Neuronal stem cell (in vitro differentiated cells): ENCODE measurements at regions not wholly inside any gene's neighbourhood (a gene's known extent, or its start where the extent isn't known, plus 50 kb on each side); places are given as distances from the start of the nearest gene placed in this dataset.

Experiments used
- DNase-seq: peaks from one replicate; pipeline ENCODE4 v3.0.0-alpha.2; 2013; ENCODE audit warnings: low spot score
- H2AFZ ChIP-seq: one replicate; pipeline ENCODE4 v1.6.1; 2013; ENCODE audit warnings: mild to moderate bottlenecking, low read length, inconsistent platforms
- H2AK5ac ChIP-seq: 2 replicates; pipeline ENCODE4 v1.6.1; 2013; ENCODE audit warnings: low read depth, mild to moderate bottlenecking, inconsistent platforms, low read length, moderate library complexity, mixed read lengths
- H2BK120ac ChIP-seq: 2 replicates; pipeline ENCODE4 v1.6.1; 2013; ENCODE audit warnings: low read depth, mild to moderate bottlenecking, inconsistent platforms, low read length, moderate library complexity, mixed read lengths
- H2BK12ac ChIP-seq: one replicate; pipeline ENCODE4 v1.6.1; 2013; ENCODE audit warnings: low read length, inconsistent platforms
- H2BK15ac ChIP-seq: 2 replicates; pipeline ENCODE4 v1.6.1; 2013; ENCODE audit warnings: mild to moderate bottlenecking, low read length, inconsistent platforms, mixed read lengths
- H2BK5ac ChIP-seq: one replicate; pipeline ENCODE4 v1.6.1; 2013; ENCODE audit warnings: inconsistent platforms, mild to moderate bottlenecking, low read length, moderate library complexity
- H3K14ac ChIP-seq: one replicate; pipeline ENCODE4 v1.6.1; 2013; ENCODE audit warnings: low read length, inconsistent platforms
- H3K18ac ChIP-seq: 2 replicates; pipeline ENCODE4 v1.6.1; 2013; ENCODE audit warnings: low read length, inconsistent platforms
- H3K23ac ChIP-seq: 2 replicates; pipeline ENCODE4 v1.6.1; 2013; ENCODE audit warnings: low read depth, mild to moderate bottlenecking, mixed read lengths, low read length, inconsistent platforms; ENCODE audit not compliant: poor library complexity
- H3K27ac ChIP-seq: replicated peaks from 3 replicates; pipeline ENCODE4 v1.5.1; 2013; ENCODE audit warnings: low read length, inconsistent platforms
- H3K27me3 ChIP-seq, 3 experiments: 2 replicates each; pipeline ENCODE4 v1.6.1; 2013; ENCODE audit warnings: low read length in 3 of 3, mild to moderate bottlenecking in 2 of 3, inconsistent platforms in 1 of 3, low read depth in 1 of 3, mixed read lengths in 1 of 3, moderate library complexity in 1 of 3; ENCODE audit not compliant: control insufficient read depth in 3 of 3, insufficient read depth in 3 of 3
- H3K36me3 ChIP-seq, 2 donors: replicated peaks in 1 of 2; 2 replicates each; pipeline ENCODE4 v1.6.1; 2013; ENCODE audit warnings: low read length in 2 of 2; ENCODE audit not compliant: control insufficient read depth in 2 of 2, insufficient read depth in 2 of 2
- H3K4ac ChIP-seq: 2 replicates; pipeline ENCODE4 v1.6.1; 2013; ENCODE audit warnings: inconsistent platforms, mild to moderate bottlenecking, low read length, moderate library complexity
- H3K4me1 ChIP-seq, 2 donors: 1 replicate in 1 of 2; 2 replicates in 1 of 2; pipeline ENCODE4 v1.6.1; 2013; ENCODE audit warnings: low read length in 2 of 2, low read depth in 1 of 2; ENCODE audit not compliant: control insufficient read depth in 2 of 2, insufficient read depth in 1 of 2
- H3K4me2 ChIP-seq: one replicate; pipeline ENCODE4 v1.6.1; 2013; ENCODE audit warnings: mild to moderate bottlenecking, low read length, inconsistent platforms; ENCODE audit not compliant: insufficient read depth, poor library complexity, severe bottlenecking
- H3K4me3 ChIP-seq, 2 donors: 2 replicates each; pipeline ENCODE4 v1.5.1; 2013; ENCODE audit warnings: low read length in 2 of 2, mild to moderate bottlenecking in 2 of 2, inconsistent platforms in 1 of 2, moderate library complexity in 1 of 2
- H3K79me1 ChIP-seq: one replicate; pipeline ENCODE4 v1.6.1; 2013; ENCODE audit warnings: low read depth, mild to moderate bottlenecking, inconsistent platforms, low read length, moderate library complexity
- H3K9ac ChIP-seq: one replicate; pipeline ENCODE4 v1.6.1; 2013; ENCODE audit warnings: mild to moderate bottlenecking, low read depth, low read length, inconsistent platforms; ENCODE audit not compliant: poor library complexity
- H3K9me3 ChIP-seq, 2 donors: replicated peaks in 1 of 2; 2 replicates each; pipeline versions ENCODE3 to v1.6.1; 2013; ENCODE audit warnings: low read length in 2 of 2, mild to moderate bottlenecking in 2 of 2, inconsistent platforms in 1 of 2, low read depth in 1 of 2, mixed read lengths in 1 of 2, moderate library complexity in 1 of 2; ENCODE audit not compliant: control insufficient read depth in 2 of 2, insufficient read depth in 1 of 2
- H4K8ac ChIP-seq: one replicate; pipeline ENCODE4 v1.6.1; 2013; ENCODE audit warnings: low read depth, mild to moderate bottlenecking, inconsistent platforms, low read length, moderate library complexity
- H4K91ac ChIP-seq: one replicate; pipeline ENCODE4 v1.6.1; 2013; ENCODE audit warnings: low read length, low read depth, mild to moderate bottlenecking, inconsistent platforms; ENCODE audit not compliant: poor library complexity
- WGBS, 2 donors: extraction: QIAGEN DNeasy Blood & Tissue Kit; methylation state at CpG; one replicate each; pipeline ENCODE4 v1.1.7; 2013; ENCODE audit warnings: missing lambda C conversion rate in 2 of 2, mixed read lengths in 1 of 2; ENCODE audit not compliant: insufficient read length in 2 of 2, insufficient replicate concordance in 1 of 2; ENCODE audit errors: extremely low coverage in 2 of 2; 5-methylcytosine and 5-hydroxymethylcytosine counted together

- no peaks in the 10 kb centered on the region for H3K36me3 ChIP-seq
- H3K4ac ChIP-seq, result no peak overlapping the region
- H3K9ac ChIP-seq, result no peak overlapping the region
- no peak overlapping the region for H4K8ac ChIP-seq
- no peak overlapping the region for H2BK15ac ChIP-seq
- no peak overlapping the region for H2BK12ac ChIP-seq
- H3K27ac ChIP-seq, result no peak overlapping the region
- H3K4me3 ChIP-seq, result no peak overlapping the region
- no peak overlapping the region for H3K18ac ChIP-seq
- H3K9me3 ChIP-seq, result peaks cover 0 to 7% of the 10 kb centered on the region in 2 donors
- peaks cover 0 to 2% of the 10 kb centered on the region in 2 donors for H3K4me1 ChIP-seq
- no peak overlapping the region for H3K14ac ChIP-seq
- H3K27me3 ChIP-seq, result no peaks in the 10 kb centered on the region
- H3K4me2 ChIP-seq, result no peak overlapping the region
- H2BK120ac ChIP-seq, result no peak overlapping the region
- no peak overlapping the region for H2AFZ ChIP-seq
- DNase-seq, result no peak
- no peak overlapping the region for H2BK5ac ChIP-seq
- WGBS, 2 donors, result no CpG with 5 or more reads among the region's 3 CpGs
- no peak overlapping the region for H4K91ac ChIP-seq
- no peak overlapping the region for H2AK5ac ChIP-seq
- no peak overlapping the region for H3K23ac ChIP-seq
- H3K79me1 ChIP-seq, result no peaks in the 10 kb centered on the region
Observed at GRCh38 chr2:160695402-160696086, 201.9 kb upstream of the RBMS1 start.

- no peaks in the 10 kb centered on the region for H3K36me3 ChIP-seq
- H2BK15ac ChIP-seq, result no peak overlapping the region
- H3K14ac ChIP-seq, result no peak overlapping the region
- H2AK5ac ChIP-seq, result no peak overlapping the region
- no peak overlapping the region for H3K4me2 ChIP-seq
- H3K4me3 ChIP-seq, result no peak overlapping the region
- H3K27ac ChIP-seq, result no peak overlapping the region
- no peaks in the 10 kb centered on the region for H3K79me1 ChIP-seq
- H3K4me1 ChIP-seq, result peaks cover 0 to 2% of the 10 kb centered on the region in 2 donors
- H4K8ac ChIP-seq, result no peak overlapping the region
- no peak overlapping the region for H2BK120ac ChIP-seq
- no peaks in the 10 kb centered on the region for H3K27me3 ChIP-seq
- no peak overlapping the region for H2BK12ac ChIP-seq
- H3K18ac ChIP-seq, result no peak overlapping the region
- H3K9ac ChIP-seq, result no peak overlapping the region
- no peak overlapping the region for H3K23ac ChIP-seq
- no peak overlapping the region for H2AFZ ChIP-seq
- peaks cover 0 to 7% of the 10 kb centered on the region in 2 donors for H3K9me3 ChIP-seq
- no peak for DNase-seq
- H2BK5ac ChIP-seq, result no peak overlapping the region
- no peak overlapping the region for H3K4ac ChIP-seq
- H4K91ac ChIP-seq, result no peak overlapping the region
- WGBS, 2 donors, result no CpG with 5 or more reads among the region's 2 CpGs
Observed at GRCh38 chr2:160696087-160696452, 202.5 kb upstream of the RBMS1 start.

GRCh38 chr2:160697817-160698216 is 204.2 kb upstream of the RBMS1 start:
- Histone ChIP-seq H3K27ac (no peak overlapping the region), H3K23ac (no peak overlapping the region), H4K91ac (no peak overlapping the region), H3K9ac (no peak overlapping the region), H2AK5ac (no peak overlapping the region), H3K18ac (no peak overlapping the region), H3K79me1 (no peaks in the 10 kb centered on the region), H3K14ac (no peak overlapping the region), H2BK12ac (no peak overlapping the region), H2BK5ac (no peak overlapping the region), H3K9me3 (no peaks in the 10 kb centered on the region), H3K27me3 (no peaks in the 10 kb centered on the region), H2AFZ (no peak overlapping the region), H2BK15ac (no peak overlapping the region), H4K8ac (no peak overlapping the region), H3K4ac (no peak overlapping the region), H3K4me2 (no peak overlapping the region), H2BK120ac (no peak overlapping the region), H3K36me3 (no peaks in the 10 kb centered on the region), H3K4me3 (no peak overlapping the region), H3K4me1 (peaks cover 2 to 15% of the 10 kb centered on the region in 2 donors)
- WGBS, 2 donors, result no CpG with 5 or more reads among the region's 6 CpGs
- no peak for DNase-seq

GRCh38 chr2:160700021-160700814 is 206.6 kb upstream of the RBMS1 start:
- no peak overlapping the region for H2AFZ ChIP-seq
- no peak overlapping the region for H3K4ac ChIP-seq
- H2BK12ac ChIP-seq, result no peak overlapping the region
- no peak overlapping the region for H3K9ac ChIP-seq
- no peak overlapping the region for H3K27ac ChIP-seq
- no peaks in the 10 kb centered on the region for H3K79me1 ChIP-seq
- no peaks in the 10 kb centered on the region for H3K9me3 ChIP-seq
- H3K4me3 ChIP-seq, result no peak overlapping the region
- no peak overlapping the region for H3K4me2 ChIP-seq
- no peaks in the 10 kb centered on the region for H3K27me3 ChIP-seq
- H2AK5ac ChIP-seq, result no peak overlapping the region
- no peak overlapping the region for H3K23ac ChIP-seq
- H3K36me3 ChIP-seq, result no peaks in the 10 kb centered on the region
- no peak overlapping the region for H4K91ac ChIP-seq
- no peak for DNase-seq
- H2BK15ac ChIP-seq, result no peak overlapping the region
- H2BK120ac ChIP-seq, result no peak overlapping the region
- peaks cover 8 to 32% of the 10 kb centered on the region in 2 donors for H3K4me1 ChIP-seq
- H2BK5ac ChIP-seq, result no peak overlapping the region
- H4K8ac ChIP-seq, result no peak overlapping the region
- WGBS, 2 donors, result no CpG with 5 or more reads among the region's 1 CpG
- no peak overlapping the region for H3K14ac ChIP-seq
- H3K18ac ChIP-seq, result no peak overlapping the region
